ENCODE measurements at regions not wholly inside any gene's neighbourhood (a gene's known extent, or its start where the extent isn't known, plus 50 kb on each side); places are given as distances from the start of the nearest gene placed in this dataset.

GRCh38 chr13:83248751-83249150 is 633.5 kb downstream of the SLITRK1 start (continued):
- no peak for TF ChIP-seq ZNF148 (tag by site-specific recombination; IDR thresholded peaks at IDR 0.05; ENCODE audit: borderline replicate concordance)
- no peak for TF ChIP-seq PRDM1 (tag by site-specific recombination; IDR thresholded peaks at IDR 0.05)
- TF ChIP-seq BCL6B (tag by site-specific recombination; IDR thresholded peaks at IDR 0.05): no peak
- TF ChIP-seq ZNF23 (tag by site-specific recombination; IDR thresholded peaks at IDR 0.05; ENCODE audit: borderline replicate concordance): no peak
- TF ChIP-seq ZBTB21 (tag by site-specific recombination; IDR thresholded peaks at IDR 0.05): no peak

- Histone ChIP-seq H3K4me1 (ENCODE audit: control insufficient read depth, insufficient read depth, low read length) (no peaks in the 10 kb centered on the region), H3K27ac (ENCODE audit: extremely low read depth, low read depth, low read length) (no peak overlapping the region), H3K9me3 (ENCODE audit: control insufficient read depth, insufficient read depth, low read depth, low read length) (no peaks in the 10 kb centered on the region), H3K36me3 (ENCODE audit: control insufficient read depth in 2 of 2, insufficient read depth in 1 of 2, low read length in 2 of 2) (no peaks in the 10 kb centered on the region), H3K4me3 (ENCODE audit: low read depth, low read length) (no peak overlapping the region)
- TF ChIP-seq ZIC2 (tag by site-specific recombination; IDR thresholded peaks at IDR 0.05) (no peak), ZNF2 (tag by site-specific recombination; IDR thresholded peaks at IDR 0.05) (no peak), ZNF473 (tag by site-specific recombination; IDR thresholded peaks at IDR 0.05) (no peak), ZNF114 (tag by site-specific recombination; IDR thresholded peaks at IDR 0.05) (no peak), SCRT2 (tag by site-specific recombination; IDR thresholded peaks at IDR 0.05) (no peak), TCF7L2 (IDR thresholded peaks at IDR 0.05; ENCODE audit: borderline replicate concordance, low read depth, low read length) (no peak), ZNF214 (tag by site-specific recombination; IDR thresholded peaks at IDR 0.05; ENCODE audit: borderline replicate concordance) (no peak), ZFP69B (tag by site-specific recombination; IDR thresholded peaks at IDR 0.05) (no peak)
- POLR2A ChIA-PET: no interaction called here
- CTCF ChIA-PET: no interaction called here
Measured at GRCh38 chr13:83232626-83233025, 649.6 kb downstream of the SLITRK1 start.

- no peak overlapping the region for H3K27ac ChIP-seq (ENCODE audit: extremely low read depth, low read depth, low read length)
- no peak overlapping the region for H3K4me3 ChIP-seq (ENCODE audit: low read depth, low read length)
- CTCF ChIA-PET: no interaction called here
- no peaks in the 10 kb centered on the region for H3K9me3 ChIP-seq (ENCODE audit: control insufficient read depth, insufficient read depth, low read depth, low read length)
- H3K36me3 ChIP-seq (ENCODE audit: control insufficient read depth in 2 of 2, insufficient read depth in 1 of 2, low read length in 2 of 2): no peaks in the 10 kb centered on the region
- no peaks in the 10 kb centered on the region for H3K4me1 ChIP-seq (ENCODE audit: control insufficient read depth, insufficient read depth, low read length)
- POLR2A ChIA-PET: no interaction called here
- TF ChIP-seq ZNF704 (tag by site-specific recombination; IDR thresholded peaks at IDR 0.05): no peak
- TF ChIP-seq ZNF214 (tag by site-specific recombination; IDR thresholded peaks at IDR 0.05; ENCODE audit: borderline replicate concordance): no peak
- TF ChIP-seq ZNF175 (tag by site-specific recombination; IDR thresholded peaks at IDR 0.05): no peak
- TF ChIP-seq ZFP37 (tag by site-specific recombination; IDR thresholded peaks at IDR 0.05): no peak
- no peak for TF ChIP-seq ZNF654 (tag by site-specific recombination; IDR thresholded peaks at IDR 0.05; ENCODE audit: low read depth)
- no peak for TF ChIP-seq ZNF311 (tag by site-specific recombination; IDR thresholded peaks at IDR 0.05; ENCODE audit: borderline replicate concordance)
- no peak for TF ChIP-seq ZNF561 (tag by site-specific recombination; IDR thresholded peaks at IDR 0.05; ENCODE audit: borderline replicate concordance)
- no peak for TF ChIP-seq MYNN (tag by site-specific recombination; IDR thresholded peaks at IDR 0.05; ENCODE audit: borderline replicate concordance)
- TF ChIP-seq ZNF146 (tag by site-specific recombination; IDR thresholded peaks at IDR 0.05): no peak
- no peak for TF ChIP-seq ZNF324 (tag by site-specific recombination; IDR thresholded peaks at IDR 0.05)
- no peak for TF ChIP-seq ZBTB10 (tag by site-specific recombination; IDR thresholded peaks at IDR 0.05)
- no peak for TF ChIP-seq ZBTB7A (tag by site-specific recombination; IDR thresholded peaks at IDR 0.05; ENCODE audit: low read depth)
- TF ChIP-seq ZNF473 (tag by site-specific recombination; IDR thresholded peaks at IDR 0.05): no peak
- TF ChIP-seq ZNF24 (tag by site-specific recombination; IDR thresholded peaks at IDR 0.05): no peak
- TF ChIP-seq ZNF530 (tag by site-specific recombination; IDR thresholded peaks at IDR 0.05; ENCODE audit: low read depth): no peak
- no peak for TF ChIP-seq ZNF19 (tag by site-specific recombination; IDR thresholded peaks at IDR 0.05; ENCODE audit: low read depth)
Measured at GRCh38 chr13:83229574-83230305, 652.5 kb downstream of the SLITRK1 start.
